CD4-positive, alpha-beta T cell treated with Interleukin-6 at 100 ng/mL for 8 hours (primary cell): ENCODE measurements at regions not wholly inside any gene's neighbourhood (a gene's known extent, or its start where the extent isn't known, plus 50 kb on each side); places are given as distances from the start of the nearest gene placed in this dataset.
"Not testable (repeated sequence)": the region's sequence is repeated elsewhere in the genome, so short reads cannot be mapped to it uniquely, and the experiment has no call there.

Experiments
- DNase-seq: peaks from one replicate; pipeline ENCODE4 v3.0.0-alpha.2; 2020; ENCODE audit warnings: mixed read lengths, low spot score

DNA sequence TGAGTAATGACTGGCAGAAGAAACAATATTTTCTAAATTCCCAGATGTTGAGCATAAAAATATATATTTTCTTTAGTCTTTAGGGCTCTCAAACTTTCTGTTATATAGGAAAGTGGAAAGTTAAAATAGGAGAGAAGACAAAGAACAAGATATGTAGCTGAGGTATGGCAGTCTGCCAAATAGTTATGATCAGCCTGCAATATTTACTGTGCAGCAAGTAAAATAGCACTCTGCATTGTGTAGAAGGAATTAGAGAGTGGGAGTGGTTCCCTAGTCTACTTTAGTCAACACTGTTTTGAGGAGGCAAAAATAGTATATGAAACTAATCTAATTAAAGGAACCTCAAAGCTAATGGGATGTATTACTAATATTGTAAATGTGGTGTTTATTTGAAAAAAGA lies 978.1 kb upstream of the ALCAM start:
- DNase-seq: no peak

GRCh38 chr3:104392327-104392726 lies 974.4 kb upstream of the ALCAM start:
- no peak for DNase-seq

DNA sequence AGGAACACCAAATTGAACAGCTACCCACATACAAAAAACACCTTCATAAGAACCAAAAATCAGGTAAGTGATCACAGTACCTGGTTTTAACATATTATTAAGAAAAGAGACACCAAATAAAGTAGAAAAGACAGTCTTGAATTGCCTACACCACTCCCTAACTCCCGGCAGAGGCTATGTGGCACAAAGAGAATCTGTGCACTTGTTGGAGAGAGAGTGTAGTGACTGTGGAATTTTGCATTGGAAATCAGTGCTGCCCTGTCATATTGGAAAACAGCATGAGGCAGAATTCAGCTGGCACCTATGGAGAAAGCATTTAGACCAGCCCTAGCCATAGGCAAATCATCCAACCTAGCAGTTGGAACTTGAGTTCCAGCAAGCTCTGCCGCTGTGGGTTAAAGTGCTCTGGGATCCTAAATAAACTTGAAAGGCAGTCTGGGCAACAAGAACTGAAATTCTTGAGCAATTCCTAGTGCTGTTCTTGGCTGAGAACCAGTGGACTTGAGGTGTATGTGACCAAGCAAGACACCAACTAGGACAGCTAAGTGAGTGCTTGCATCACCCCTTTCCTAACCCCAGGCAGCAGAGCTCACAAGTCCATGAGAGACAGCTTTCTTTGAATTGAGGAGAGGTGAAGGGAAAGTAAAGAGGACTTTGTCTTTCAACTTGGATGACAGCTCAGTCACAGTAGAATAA lies 969.6 kb upstream of the ALCAM start:
- no peak for DNase-seq

- no peak for DNase-seq
These were observed 969.0 kb upstream of the ALCAM start for GRCh38 chr3:104397713-104398112.

- DNase-seq: no peak
These were observed 963.8 kb upstream of the ALCAM start for GRCh38 chr3:104402902-104403301.

DNA sequence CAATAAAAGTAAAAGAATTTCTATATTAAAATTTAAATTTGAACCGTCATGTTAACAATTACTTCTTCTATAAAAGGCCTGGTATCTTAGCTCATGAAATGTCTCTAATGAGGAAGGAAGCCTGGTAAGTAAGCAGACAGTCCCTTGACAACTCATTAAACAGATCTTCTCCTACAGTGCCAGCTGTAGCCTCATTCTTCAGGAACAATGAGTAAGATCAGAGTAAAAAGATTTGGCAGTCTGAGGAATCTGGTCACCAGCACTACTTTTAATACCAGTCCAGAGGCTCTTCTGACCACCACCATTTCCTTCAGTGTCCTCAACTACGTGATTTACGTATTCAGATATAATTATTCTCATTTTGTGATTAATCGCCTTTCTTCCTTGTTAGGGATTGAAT lies 955.0 kb upstream of the ALCAM start:
- no peak for DNase-seq

DNA sequence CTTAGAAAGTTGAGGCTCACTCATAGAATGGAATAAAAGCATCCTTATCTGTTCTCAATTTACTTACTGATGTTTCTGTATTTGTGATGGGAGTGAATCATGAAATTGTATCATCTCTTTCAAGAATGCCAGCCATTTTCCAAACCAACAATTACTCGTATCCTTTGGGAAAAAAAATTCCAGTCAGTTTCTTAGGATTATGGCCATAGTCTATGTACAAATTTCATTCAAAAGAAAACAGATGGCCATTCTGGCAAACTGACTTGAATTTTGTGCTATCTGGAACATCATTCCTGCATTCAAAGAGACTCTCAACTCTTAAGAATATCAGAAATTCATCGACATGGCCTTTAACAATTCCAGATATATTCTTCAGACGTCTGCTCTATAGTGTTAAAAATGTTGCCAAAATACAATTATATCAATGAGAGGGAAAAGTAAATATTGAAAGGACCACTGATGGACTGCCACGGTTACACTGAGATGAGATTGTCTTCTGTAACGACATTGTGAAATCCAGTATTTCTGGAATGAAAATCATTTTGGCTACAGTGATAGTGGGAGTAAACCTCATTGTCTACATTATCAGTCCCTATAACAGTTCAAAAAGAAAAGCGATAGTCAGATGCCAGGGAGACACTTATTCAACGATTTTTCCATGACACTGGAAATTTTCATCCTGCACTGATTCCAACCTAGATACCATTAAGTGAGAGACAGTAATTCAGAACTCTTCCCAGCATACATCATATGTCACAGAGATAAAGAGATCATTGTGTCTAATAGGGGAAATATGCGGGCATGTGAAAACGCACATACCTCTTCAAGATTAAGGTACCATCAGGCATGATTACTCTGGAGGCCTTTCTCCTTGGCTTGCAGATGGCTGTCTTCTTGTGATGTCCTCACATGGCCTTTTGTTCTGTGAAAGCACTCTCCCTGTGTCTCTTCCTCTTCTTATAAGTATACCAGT lies 953.8 kb upstream of the ALCAM start:
- DNase-seq: no peak

GRCh38 chr3:104428337-104428925 lies 938.3 kb upstream of the ALCAM start:
- DNase-seq: no peak

DNA sequence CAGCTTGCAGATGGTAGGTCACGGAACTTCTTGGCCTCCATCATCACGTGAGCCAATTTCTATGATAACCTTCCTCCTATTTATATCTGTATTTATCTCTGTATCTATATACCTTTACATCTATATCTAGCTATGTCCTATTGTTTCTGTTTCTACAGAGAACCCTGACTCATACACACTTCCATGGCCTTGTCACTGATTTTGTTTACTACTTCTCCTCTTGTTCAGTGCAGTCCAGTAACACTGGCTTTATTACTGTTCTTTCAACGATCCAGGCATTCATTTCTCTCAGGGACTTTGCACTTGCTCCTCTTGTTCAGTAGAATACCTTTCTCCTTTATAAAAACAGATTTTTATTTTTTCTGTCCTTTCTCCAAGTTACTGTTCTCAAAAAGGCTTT lies 937.0 kb upstream of the ALCAM start:
- no peak for DNase-seq

GRCh38 chr3:104436506-104436905 lies 930.2 kb upstream of the ALCAM start:
- DNase-seq: no peak

- no peak for DNase-seq
These were observed 929.5 kb upstream of the ALCAM start for GRCh38 chr3:104437131-104437750.

DNA sequence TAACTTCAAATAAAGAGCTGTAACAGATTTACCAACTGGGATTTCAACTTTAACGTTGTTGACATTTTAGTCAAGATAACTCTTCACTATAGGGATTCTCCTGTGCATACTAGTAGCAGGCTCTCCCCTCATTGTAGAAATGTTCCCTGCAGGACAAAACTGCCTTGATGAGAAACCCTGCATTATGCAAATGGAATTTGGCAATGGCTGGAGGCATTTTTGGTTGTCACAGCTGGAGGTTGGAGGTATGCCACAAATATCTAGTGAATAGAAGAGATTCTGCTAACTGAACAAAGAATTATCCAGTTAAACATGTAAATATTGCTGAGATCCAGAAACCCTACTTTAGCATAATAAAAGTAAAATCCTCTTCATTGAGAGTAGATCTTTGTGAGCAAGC lies 928.8 kb upstream of the ALCAM start:
- DNase-seq: no peak

DNA sequence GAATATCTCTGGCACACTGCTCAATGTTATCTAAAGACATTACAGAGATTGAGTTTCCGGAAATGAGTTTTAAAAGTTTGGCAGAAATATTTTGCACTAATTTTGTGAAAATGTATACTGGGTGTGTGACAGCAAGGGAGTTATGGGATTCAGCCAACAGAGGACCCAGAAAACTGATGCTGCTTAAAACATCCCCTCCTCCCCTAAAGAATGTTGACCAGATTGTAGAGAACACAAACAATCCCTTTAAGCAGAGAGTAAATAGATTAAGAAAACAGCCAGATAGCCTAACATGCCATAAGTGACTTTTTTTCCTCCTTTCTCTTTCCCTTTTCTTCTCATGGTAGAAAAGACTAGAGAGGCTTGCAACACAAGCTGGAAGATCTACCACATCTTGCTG lies 928.0 kb upstream of the ALCAM start:
- DNase-seq: no peak

DNA sequence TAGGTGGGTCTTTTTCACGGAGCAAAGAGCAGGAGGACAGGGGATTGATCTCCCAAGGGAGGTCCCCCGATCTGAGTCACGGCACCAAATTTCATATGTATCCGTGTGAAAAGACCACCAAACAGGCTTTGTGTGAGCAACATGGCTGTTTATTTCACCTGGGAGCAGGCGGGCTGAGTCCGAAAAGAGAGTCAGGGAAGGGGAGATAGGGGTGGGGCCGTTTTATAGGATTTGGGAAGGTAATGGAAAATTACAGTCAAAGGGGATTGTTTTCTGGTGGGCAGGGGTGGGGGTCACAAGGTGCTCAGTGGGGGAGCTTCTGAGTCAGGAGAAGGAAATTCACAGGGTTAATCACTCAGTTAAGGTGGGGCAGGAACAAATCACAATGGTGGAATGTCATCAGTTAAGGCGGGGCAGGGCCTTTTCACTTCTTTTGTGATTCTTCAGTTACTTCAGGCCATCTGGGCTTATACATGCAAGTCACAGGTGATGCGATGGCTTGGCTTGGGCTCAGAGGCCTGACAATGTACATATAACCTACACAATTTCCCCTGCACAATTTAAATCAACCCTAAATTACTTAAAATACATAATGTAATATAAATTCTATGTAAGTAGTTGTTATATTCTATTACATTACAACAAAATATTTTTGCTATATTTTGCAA lies 921.3 kb upstream of the ALCAM start:
- not testable (repeated sequence) for DNase-seq

DNA sequence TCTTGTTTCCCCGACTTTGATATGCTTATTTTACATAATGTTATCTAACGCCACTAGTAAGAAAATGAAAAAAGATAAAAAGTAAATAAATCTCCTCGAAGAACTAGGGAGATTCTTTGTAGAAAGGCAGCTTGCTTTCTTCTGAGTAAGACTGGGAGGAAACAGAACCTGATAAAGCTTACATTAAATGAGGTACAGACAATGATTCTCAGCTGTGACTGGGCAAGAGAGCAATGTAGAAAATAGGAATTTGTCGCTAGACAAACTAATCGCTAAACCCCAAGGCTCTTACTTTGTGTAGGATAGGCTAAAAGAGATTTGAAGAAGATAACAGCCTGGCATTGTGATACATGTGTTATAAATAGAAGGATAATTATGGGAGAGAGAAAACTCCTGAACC lies 919.0 kb upstream of the ALCAM start:
- DNase-seq: no peak

- no peak for DNase-seq
These were observed 914.0 kb upstream of the ALCAM start for GRCh38 chr3:104452697-104453096.

- DNase-seq: no peak
These were observed 908.1 kb upstream of the ALCAM start for GRCh38 chr3:104458657-104459056.

DNA sequence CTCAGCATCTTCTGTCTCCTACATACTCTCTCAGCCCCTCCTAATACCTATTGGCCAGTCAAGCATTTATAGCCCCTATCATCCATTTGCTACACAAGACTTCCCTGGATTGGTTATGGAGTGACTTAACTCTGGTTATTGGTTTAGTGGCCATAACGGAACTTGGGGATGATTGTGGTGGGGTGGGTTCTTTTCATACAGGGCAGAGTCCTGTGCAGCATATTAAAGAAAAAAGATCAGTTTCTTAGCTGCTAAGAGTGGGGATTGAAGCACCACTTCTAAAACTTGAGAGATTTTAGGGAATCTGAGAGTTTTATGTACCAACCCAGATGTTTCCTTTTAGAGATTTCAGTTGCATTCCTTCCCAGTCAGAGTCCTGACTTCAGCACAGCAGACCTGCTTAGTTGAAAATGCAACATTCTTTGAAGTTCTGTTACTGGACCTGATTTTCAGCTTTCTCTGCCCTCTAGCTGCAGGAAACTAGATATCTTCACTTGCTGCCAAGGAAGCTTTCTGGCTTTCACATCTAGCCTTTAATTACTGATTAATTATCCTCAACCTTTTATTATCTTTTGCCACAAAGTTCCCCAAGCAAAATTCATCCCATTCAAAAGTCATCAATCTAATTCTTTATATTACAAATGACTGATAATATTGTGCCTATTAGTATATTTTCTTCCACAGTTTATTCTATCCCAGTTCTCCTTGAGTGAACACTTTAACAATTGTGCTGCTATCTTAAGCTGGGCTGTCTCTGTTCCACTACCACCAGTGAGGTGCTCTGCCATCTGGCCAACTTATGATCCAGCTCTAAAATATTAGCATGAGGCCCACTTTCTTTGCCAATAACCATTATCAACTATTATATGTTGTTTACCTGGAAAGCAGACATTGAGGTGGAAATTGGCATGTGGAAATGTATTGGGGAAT lies 906.0 kb upstream of the ALCAM start:
- no peak for DNase-seq

DNA sequence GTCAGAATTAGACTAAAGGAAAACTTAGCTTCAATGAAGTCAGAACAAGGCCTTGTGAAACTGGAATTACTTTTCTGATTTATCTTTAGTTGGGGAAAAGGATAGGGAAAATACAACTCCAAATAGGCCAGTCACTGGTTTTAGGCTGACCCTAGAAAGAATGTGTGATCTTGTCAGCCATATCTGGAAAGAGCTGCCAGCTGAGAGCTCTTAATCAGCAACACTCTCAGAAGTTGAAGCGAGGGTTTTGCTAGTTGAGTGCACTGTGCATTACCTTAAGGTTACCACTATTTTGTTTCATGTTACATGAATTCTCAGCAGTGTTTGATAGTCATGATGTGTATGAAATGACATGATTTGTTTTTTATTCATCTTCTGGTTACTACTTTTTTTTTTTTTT lies 905.3 kb upstream of the ALCAM start:
- no peak for DNase-seq

DNA sequence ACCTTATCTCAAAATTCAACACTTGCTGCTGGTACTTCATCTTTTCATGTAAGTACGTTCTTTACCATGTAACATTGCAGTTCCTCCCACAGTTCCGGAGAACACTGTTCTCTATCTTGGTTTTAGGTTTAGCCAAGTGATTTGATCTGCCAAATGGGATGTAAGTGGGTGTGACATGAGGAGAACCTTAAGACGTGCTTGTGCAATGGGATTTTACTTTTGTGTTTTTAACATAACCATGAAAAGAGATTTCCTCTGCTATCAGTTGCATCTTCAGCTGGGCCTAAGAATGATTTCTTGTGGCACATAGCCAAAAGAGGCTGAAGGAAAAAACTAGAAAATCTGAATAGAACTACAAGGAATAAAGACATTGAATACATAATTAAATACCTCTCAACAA lies 894.5 kb upstream of the ALCAM start:
- DNase-seq: no peak

GRCh38 chr3:104474011-104474410 lies 892.7 kb upstream of the ALCAM start:
- DNase-seq: no peak
